Coronary artery (tissue), 2 donors: ENCODE measurements at regions not wholly inside any gene's neighbourhood (a gene's known extent, or its start where the extent isn't known, plus 50 kb on each side); places are given as distances from the start of the nearest gene placed in this dataset.

Experiments
- DNase-seq: peaks from one replicate; pipeline ENCODE4 v3.0.0-alpha.2; 2017; ENCODE audit warnings: low spot score
- H3K27ac ChIP-seq, 2 donors: fragments of 200-600 bp; sonication (generic); one replicate each; pipeline ENCODE4 v1.5.1; 2016 to 2019
- H3K4me3 ChIP-seq: fragments of 200-600 bp; sonication (generic); 2 replicates; pipeline ENCODE4 v1.5.1; 2016; ENCODE audit warnings: mild to moderate bottlenecking, moderate library complexity
- TF ChIP-seq, protein P1 (sequence below): fragments of 200-600 bp; sonication (generic); IDR thresholded peaks from one replicate; pipeline ENCODE4 v1.5.1; 2019; ENCODE audit warnings: antibody characterized with exemption

DNA sequence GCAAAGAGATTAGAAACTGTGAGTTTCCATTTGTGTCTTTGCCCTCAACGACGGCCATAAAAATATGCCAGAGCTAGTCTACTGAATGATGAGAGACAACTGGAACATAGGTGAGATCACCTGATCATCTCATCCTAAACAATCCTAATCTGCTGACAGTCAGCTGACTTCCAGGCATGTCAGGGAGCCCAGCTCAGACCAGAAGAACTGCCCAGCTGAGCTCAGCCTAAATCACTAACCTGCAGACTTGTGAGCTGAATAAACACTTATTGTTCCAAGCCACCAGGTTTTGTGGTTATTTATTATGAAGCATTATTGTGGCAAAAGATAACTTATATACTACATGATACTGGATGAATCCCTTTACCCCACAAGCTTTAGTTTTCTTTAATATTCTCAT lies 118.9 kb upstream of the PLEKHG7 start:
- no peak overlapping the region for H3K4me3 ChIP-seq
- no peak overlapping the region for H3K27ac ChIP-seq
- TF ChIP-seq, protein P1, sequence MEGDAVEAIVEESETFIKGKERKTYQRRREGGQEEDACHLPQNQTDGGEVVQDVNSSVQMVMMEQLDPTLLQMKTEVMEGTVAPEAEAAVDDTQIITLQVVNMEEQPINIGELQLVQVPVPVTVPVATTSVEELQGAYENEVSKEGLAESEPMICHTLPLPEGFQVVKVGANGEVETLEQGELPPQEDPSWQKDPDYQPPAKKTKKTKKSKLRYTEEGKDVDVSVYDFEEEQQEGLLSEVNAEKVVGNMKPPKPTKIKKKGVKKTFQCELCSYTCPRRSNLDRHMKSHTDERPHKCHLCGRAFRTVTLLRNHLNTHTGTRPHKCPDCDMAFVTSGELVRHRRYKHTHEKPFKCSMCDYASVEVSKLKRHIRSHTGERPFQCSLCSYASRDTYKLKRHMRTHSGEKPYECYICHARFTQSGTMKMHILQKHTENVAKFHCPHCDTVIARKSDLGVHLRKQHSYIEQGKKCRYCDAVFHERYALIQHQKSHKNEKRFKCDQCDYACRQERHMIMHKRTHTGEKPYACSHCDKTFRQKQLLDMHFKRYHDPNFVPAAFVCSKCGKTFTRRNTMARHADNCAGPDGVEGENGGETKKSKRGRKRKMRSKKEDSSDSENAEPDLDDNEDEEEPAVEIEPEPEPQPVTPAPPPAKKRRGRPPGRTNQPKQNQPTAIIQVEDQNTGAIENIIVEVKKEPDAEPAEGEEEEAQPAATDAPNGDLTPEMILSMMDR, result no peak
- DNase-seq, result no peak

DNA sequence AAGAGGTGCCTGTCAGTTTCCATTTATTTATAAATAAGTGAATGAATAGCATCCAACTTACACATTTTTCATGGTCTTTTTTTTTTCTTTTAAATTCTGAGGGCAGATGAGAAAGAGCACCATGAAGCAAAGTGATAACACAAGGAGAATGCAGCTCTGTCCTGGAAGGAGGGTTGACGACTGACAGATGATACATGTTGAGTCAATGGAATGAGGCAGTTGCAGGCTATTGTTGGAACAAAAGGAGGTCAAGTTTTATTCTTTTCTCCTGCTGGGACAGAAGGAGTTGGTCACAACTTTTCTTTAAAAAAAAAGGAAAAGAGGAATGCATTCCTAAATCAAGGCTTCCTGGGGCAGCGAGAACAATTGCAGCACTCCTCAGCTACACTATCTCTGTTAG lies 119.9 kb upstream of the PLEKHG7 start:
- Histone ChIP-seq H3K27ac (no peak overlapping the region), H3K4me3 (no peak overlapping the region)
- no peak for DNase-seq
- TF ChIP-seq, protein P1, result no peak

DNA sequence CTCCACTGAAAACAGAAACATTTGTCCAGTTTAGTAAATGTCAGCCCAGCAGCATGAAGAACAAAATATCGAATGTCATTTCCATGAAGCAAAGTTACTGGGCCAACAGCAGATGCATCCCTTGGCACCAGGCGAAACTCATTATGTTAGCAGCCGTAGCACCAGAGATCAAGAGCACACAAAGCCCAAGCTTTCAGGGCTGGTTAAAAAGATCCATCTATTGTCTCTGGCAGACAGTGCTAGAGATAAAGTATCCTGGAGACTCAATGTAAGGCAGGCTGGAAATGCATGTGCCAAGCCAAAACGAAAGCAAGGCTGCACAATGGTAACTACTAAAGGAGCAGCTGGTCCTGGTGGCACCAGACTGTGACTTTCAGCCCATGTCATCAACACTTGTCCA lies 120.3 kb upstream of the PLEKHG7 start:
- H3K4me3 ChIP-seq, result no peak overlapping the region
- TF ChIP-seq, protein P1, result no peak
- no peak for DNase-seq
- H3K27ac ChIP-seq, result no peak overlapping the region

DNA sequence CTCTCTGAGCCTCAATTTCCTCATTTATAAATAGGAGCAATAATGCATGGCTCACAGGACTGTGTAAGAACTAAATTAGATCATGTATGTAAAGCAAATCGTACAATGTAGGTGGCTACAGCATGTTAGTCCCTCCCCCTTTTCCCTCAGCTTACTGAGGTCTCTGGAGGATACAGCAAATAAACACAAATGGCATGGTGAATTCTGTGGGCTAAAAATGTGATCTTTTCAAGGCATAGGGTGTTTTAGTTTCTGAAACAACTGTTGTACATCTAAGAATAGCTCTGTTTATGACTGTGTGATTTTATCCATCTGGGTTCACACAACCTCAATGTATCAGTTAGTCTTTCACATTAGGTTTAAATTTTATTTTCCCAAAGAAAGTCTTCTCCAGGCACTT lies 121.2 kb upstream of the PLEKHG7 start:
- TF ChIP-seq, protein P1, result no peak
- Histone ChIP-seq H3K4me3 (no peak overlapping the region), H3K27ac (no peak overlapping the region)
- no peak for DNase-seq

DNA sequence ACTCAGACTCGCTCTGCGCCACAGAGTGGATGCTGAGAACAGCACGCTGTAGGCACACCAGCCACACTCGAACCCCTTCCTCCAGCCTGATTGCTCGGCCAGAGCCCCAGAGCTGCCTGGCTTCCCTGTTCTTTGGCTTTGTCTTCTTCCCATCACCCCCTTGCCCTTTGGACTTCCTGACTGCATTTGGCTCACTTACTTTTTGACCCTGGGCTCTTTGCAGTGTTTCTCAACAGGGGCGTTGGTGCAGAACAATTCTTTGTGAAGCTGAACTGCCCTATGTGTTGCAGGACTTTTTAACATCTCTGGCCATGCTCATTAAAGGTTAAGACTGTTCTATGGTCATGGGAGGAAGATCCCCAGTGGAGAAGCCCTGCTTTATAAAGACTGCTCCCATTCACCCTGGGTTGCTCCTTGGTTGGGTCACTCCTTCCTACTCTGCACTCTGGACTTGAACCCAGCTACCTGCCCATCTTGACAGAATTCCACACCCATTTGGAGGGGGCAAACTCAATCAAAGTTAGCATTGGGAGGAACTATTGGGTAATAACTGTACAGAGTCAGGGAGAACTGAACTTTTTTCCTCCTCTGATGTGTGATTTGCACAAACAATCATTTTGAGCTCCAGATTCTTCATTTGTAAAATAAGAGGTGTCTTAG lies 127.7 kb upstream of the PLEKHG7 start:
- TF ChIP-seq, protein P1, result no peak
- Histone ChIP-seq H3K4me3 (no peak overlapping the region), H3K27ac (no peak overlapping the region)
- DNase-seq, result no peak

DNA sequence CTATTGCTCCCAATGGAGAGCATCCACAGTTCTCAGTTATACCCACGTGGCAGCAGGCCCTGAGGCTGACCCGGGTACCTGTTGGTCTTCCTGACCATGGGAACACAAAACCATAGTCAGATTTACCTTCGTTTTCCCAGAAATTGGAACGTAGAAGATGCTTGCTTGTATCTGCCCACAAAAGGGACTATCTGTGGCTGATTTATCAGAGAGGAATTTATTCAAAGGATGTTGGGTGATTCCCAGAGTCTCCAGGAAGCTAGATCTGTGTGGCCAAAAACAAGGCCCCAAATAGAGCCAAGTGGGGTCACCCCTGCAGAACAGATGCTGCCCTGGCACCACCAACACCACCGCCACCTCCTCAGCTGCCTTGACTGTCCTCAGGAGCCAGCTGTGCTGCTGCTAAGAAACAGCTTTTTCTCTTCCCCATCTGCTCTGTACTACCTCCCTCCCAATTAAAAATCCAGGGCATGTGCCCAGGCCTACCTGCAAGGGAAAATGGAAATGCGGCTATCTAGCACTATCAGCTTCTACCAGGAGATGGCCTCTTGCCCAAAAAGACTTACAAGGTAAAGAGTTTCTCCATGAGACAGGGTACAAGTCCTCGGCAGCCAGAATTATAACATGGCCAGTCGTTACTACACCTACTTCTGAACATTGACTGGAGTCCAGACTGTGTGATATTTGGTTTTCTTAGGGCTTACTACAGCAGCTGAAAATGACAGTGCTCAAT lies 128.6 kb upstream of the PLEKHG7 start:
- Histone ChIP-seq H3K27ac (no peak overlapping the region), H3K4me3 (no peak overlapping the region)
- TF ChIP-seq, protein P1, result no peak
- DNase-seq, result no peak

DNA sequence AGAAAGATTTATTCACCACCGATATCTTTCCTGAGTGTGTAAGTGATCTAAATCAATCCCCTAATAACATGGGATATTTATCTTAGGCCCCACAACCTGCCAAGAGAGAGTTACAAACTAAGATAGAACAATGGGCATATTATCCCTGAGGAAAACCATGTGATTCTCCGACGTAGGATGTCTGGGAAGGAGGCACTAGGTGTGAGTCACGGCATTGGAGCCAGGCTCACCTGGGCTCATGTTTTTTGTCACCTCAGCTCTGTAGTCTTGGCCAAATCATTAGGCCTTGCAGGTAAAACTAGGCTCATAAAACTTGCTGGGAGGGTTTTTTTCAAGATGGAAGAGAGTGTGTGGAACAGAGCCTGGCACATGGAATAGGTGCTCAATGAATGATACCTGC lies 129.7 kb upstream of the PLEKHG7 start:
- no peak overlapping the region for H3K4me3 ChIP-seq
- no peak overlapping the region for H3K27ac ChIP-seq
- TF ChIP-seq, protein P1, result no peak
- DNase-seq, result no peak
